GM19397 (cell line): ENCODE measurements at regions not wholly inside any gene's neighbourhood (a gene's known extent, or its start where the extent isn't known, plus 50 kb on each side); places are given as distances from the start of the nearest gene placed in this dataset.

Experiments
- ATAC-seq: cut with Tn5 transposase; IDR thresholded peaks from one replicate; pipeline ENCODE4 v1.9.1; 2021; ENCODE audit warnings: mild to moderate bottlenecking, moderate library complexity; ENCODE audit not compliant: unreplicated experiment

GRCh38 chr10:113219446-113219845 lies 269.4 kb downstream of the TCF7L2 start:
- no peak for ATAC-seq

- no peak for ATAC-seq
Measured at GRCh38 chr10:113221756-113222168, 271.7 kb downstream of the TCF7L2 start.

- no peak for ATAC-seq
Measured at GRCh38 chr10:113222207-113222606, 272.2 kb downstream of the TCF7L2 start.

GRCh38 chr10:113225364-113225763 lies 275.3 kb downstream of the TCF7L2 start:
- no peak for ATAC-seq

- ATAC-seq = no peak
Measured at GRCh38 chr10:113225903-113226302, 275.9 kb downstream of the TCF7L2 start.

GRCh38 chr10:113226399-113226798 lies 276.4 kb downstream of the TCF7L2 start:
- no peak for ATAC-seq

GRCh38 chr10:113226831-113227445 lies 276.9 kb downstream of the TCF7L2 start:
- ATAC-seq = no peak

GRCh38 chr10:113228530-113228929 lies 278.5 kb downstream of the TCF7L2 start:
- ATAC-seq = no peak

- no peak for ATAC-seq
Measured at GRCh38 chr10:113230011-113230610, 280.1 kb downstream of the TCF7L2 start.

- no peak for ATAC-seq
Measured at GRCh38 chr10:113232928-113233511, 283.0 kb downstream of the TCF7L2 start.

GRCh38 chr10:113234481-113234880 lies 284.4 kb downstream of the TCF7L2 start:
- ATAC-seq = no peak

- ATAC-seq = no peak
Measured at GRCh38 chr10:113235508-113235907, 285.5 kb downstream of the TCF7L2 start.

- no peak for ATAC-seq
Measured at GRCh38 chr10:113236998-113237397, 287.0 kb downstream of the TCF7L2 start.

- ATAC-seq = no peak
Measured at GRCh38 chr10:113239566-113240350, 289.7 kb downstream of the TCF7L2 start.

GRCh38 chr10:113240736-113241135 lies 290.7 kb downstream of the TCF7L2 start:
- ATAC-seq = no peak

GRCh38 chr10:113241599-113242360 lies 291.7 kb downstream of the TCF7L2 start:
- ATAC-seq = no peak

GRCh38 chr10:113243311-113243710 lies 293.3 kb downstream of the TCF7L2 start:
- no peak for ATAC-seq

- no peak for ATAC-seq
Measured at GRCh38 chr10:113244750-113245149, 294.7 kb downstream of the TCF7L2 start.

- no peak for ATAC-seq
Measured at GRCh38 chr10:113245286-113245685, 295.2 kb downstream of the TCF7L2 start.

- ATAC-seq = no peak
Measured at GRCh38 chr10:113247050-113247449, 297.0 kb downstream of the TCF7L2 start.
